ENCODE measurements at regions not wholly inside any gene's neighbourhood (a gene's known extent, or its start where the extent isn't known, plus 50 kb on each side); places are given as distances from the start of the nearest gene placed in this dataset.

DNA sequence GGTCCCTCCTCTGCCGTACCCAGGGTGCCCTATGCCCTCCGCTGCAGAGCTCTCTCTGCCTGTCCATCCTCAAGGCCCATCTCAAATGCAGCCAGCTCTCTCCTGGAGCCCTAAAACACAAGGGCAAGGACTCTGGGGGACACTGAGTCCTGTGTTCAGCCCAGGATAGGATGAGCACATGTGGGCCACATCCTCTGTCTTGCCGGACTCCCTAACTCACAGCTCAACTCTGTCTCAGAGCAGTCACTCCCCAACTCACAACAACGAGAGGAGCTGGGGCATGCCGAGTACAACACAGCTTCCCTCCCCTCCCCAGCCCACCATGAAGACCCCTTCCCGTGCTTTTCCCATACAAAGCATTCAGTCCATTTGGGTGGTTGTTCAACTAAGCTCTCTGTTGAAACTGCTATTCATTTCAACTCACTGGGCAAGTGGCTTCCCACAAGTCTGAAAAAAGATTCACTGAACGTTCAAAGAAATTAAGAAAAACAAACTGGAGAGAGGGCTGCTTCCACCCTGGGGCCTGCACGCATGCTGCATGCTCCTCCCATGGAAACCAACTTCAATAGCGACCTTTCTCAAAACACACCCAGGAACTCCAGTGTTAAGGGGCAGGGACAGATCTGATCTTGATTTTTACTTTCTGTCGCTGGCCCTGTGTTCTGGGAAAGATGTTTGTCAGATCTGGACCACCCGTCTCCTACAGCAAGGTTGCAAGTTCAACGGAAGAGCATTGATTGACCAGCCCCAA, 124.3 kb upstream of the IGF1R start:
- intact Hi-C loops (cut with DNase I; ENCODE audit: low total_unique reads): no loop called here
- 79 to 84% (median 82%) methylated on average over 12 of the region's 12 CpGs for WGBS, 5 donors
- no peak for DNase-seq
- Histone ChIP-seq H3K27ac (no peak overlapping the region), H3K36me3 (no peaks in the 10 kb centered on the region), H3K27me3 (replicated peaks in 1 of 7) (peaks cover 0 to 6% (median 0%) of the 10 kb centered on the region in 7 donors), H3K4me3 (no peak overlapping the region), H3K9me3 (no peaks in the 10 kb centered on the region), H3K4me1 (peaks cover 0 to 5% (median 2%) of the 10 kb centered on the region in 6 donors)
- TF ChIP-seq, protein P1, sequence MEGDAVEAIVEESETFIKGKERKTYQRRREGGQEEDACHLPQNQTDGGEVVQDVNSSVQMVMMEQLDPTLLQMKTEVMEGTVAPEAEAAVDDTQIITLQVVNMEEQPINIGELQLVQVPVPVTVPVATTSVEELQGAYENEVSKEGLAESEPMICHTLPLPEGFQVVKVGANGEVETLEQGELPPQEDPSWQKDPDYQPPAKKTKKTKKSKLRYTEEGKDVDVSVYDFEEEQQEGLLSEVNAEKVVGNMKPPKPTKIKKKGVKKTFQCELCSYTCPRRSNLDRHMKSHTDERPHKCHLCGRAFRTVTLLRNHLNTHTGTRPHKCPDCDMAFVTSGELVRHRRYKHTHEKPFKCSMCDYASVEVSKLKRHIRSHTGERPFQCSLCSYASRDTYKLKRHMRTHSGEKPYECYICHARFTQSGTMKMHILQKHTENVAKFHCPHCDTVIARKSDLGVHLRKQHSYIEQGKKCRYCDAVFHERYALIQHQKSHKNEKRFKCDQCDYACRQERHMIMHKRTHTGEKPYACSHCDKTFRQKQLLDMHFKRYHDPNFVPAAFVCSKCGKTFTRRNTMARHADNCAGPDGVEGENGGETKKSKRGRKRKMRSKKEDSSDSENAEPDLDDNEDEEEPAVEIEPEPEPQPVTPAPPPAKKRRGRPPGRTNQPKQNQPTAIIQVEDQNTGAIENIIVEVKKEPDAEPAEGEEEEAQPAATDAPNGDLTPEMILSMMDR (IDR thresholded peaks at IDR 0.05 in 8 of 11, conservative IDR thresholded peaks at IDR 0.05 in 3 of 11): no peak
- TF ChIP-seq POLR2A (IDR thresholded peaks at IDR 0.05): no peak
- TF ChIP-seq POLR2AphosphoS5 (IDR thresholded peaks at IDR 0.05): no peak

DNA sequence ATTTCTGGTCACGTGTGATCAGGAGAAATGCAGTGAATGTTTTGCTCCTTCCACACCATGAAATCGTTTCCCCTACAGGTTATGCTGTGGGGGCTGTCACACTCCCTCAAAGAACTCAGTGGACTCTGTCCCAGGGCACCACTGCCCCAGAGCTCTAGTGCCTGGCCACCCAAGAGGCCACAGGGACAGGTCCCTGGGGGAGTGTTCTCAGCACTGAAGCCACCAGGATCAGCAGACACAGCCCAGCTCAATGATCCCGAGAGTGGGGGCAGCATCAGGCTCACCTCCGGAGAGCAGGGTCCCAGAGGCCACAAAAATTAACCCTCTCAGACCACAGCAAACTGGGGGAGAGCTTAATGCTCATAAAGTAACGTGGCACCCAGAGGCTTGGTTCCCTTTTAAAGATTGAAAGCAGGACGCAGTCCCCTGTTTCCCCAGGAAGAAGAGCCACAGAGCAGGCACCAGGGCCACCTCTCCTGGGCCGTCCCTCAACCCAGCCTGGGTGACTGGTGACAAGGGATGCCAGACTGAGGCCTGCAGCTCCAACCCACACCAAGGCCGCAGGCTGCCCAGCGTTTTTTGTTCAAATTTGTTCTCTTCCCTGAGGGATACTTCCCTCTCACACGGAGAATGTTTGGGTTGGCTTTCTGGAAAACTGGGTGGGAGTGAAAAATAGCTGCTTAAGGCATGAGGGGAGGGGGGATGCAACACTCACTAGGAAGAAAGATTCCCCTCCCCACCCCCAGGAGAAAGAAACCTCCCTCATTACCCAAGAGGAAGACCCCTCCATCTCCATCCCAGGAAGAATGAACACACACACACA, 123.3 kb upstream of the IGF1R start:
- no peak for DNase-seq
- Histone ChIP-seq H3K9me3 (no peaks in the 10 kb centered on the region), H3K27ac (peak overlapping the region in 4 of 8 donors; percentile 15 to 32 (median 20)), H3K27me3 (replicated peaks in 1 of 7) (peaks cover 0 to 3% (median 0%) of the 10 kb centered on the region in 7 donors), H3K4me3 (no peak overlapping the region), H3K36me3 (no peaks in the 10 kb centered on the region), H3K4me1 (peaks cover 0 to 3% (median 0%) of the 10 kb centered on the region in 6 donors)
- intact Hi-C loops (cut with DNase I; ENCODE audit: low total_unique reads): no loop called here
- 49 to 65% (median 53%) methylated on average over 8 to 10 of the region's 10 CpGs for WGBS, 5 donors
- TF ChIP-seq, protein P1 (IDR thresholded peaks at IDR 0.05 in 8 of 11, conservative IDR thresholded peaks at IDR 0.05 in 3 of 11): no peak
- TF ChIP-seq POLR2A (IDR thresholded peaks at IDR 0.05): no peak
- no peak for TF ChIP-seq POLR2AphosphoS5 (IDR thresholded peaks at IDR 0.05)

DNA sequence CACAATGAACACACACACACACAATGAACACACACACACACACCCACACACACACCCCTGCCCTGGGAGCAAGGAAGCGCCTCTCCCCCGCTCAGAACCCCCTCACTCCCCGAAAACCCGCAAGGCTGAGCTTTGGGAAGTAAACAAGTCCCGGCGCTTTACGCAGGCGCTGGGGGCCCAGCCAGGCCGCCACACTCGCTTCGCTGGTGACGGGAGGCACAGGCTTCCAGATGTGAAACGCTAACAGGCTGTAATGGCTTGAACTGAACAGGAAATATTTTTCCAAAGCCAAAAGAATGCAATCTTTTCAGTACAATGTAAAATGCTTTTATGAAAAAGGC, 122.7 kb upstream of the IGF1R start:
- DNase-seq: no peak
- Histone ChIP-seq H3K9me3 (no peaks in the 10 kb centered on the region), H3K4me1 (peaks cover 0 to 3% (median 0%) of the 10 kb centered on the region in 6 donors), H3K4me3 (no peak overlapping the region), H3K36me3 (no peaks in the 10 kb centered on the region), H3K27me3 (replicated peaks in 1 of 7) (peaks cover 0 to 3% (median 0%) of the 10 kb centered on the region in 7 donors), H3K27ac (peak overlapping the region in 2 of 8 donors; percentile 15 to 32)
- TF ChIP-seq, protein P1 (IDR thresholded peaks at IDR 0.05 in 8 of 11, conservative IDR thresholded peaks at IDR 0.05 in 3 of 11): no peak
- no peak for TF ChIP-seq POLR2AphosphoS5 (IDR thresholded peaks at IDR 0.05)
- TF ChIP-seq POLR2A (IDR thresholded peaks at IDR 0.05): no peak
- 30 to 53% (median 36%) methylated on average over 13 of the region's 13 CpGs for WGBS, 5 donors
- intact Hi-C loops (cut with DNase I; ENCODE audit: low total_unique reads): no loop called here

DNA sequence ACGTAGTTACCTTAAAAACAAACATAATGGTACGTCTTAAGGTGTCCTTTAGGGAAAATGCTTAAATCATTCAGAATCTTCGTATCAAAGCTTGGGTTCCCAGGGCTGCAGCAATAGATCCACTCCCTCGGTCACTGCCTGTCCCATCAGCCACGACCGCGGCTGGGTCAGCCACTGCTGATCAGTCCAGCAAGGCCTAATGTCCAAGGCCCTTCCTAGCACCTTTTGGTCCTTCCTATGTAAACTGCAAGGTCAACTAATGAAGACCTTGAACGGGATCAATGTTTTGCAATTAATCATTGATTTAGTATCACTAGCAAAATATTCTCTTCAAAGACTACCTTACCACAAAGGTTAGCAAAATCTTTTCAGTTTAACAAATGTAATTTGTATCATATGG, 122.2 kb upstream of the IGF1R start:
- no peak for TF ChIP-seq POLR2AphosphoS5 (IDR thresholded peaks at IDR 0.05)
- no peak for TF ChIP-seq POLR2A (IDR thresholded peaks at IDR 0.05)
- TF ChIP-seq, protein P1 (IDR thresholded peaks at IDR 0.05 in 8 of 11, conservative IDR thresholded peaks at IDR 0.05 in 3 of 11): no peak
- WGBS, 5 donors: 84 to 91% (median 86%) methylated on average over 8 of the region's 8 CpGs
- DNase-seq: no peak
- Histone ChIP-seq H3K4me3 (no peak overlapping the region), H3K4me1 (peaks cover 0 to 3% (median 0%) of the 10 kb centered on the region in 6 donors), H3K36me3 (no peaks in the 10 kb centered on the region), H3K27ac (peak overlapping the region in 1 of 8 donors; percentile 15), H3K27me3 (replicated peaks in 1 of 7) (peaks cover 0 to 3% (median 0%) of the 10 kb centered on the region in 7 donors), H3K9me3 (no peaks in the 10 kb centered on the region)
- intact Hi-C loops (cut with DNase I; ENCODE audit: low total_unique reads): no loop called here

Measured in spleen (tissue), 11 donors.